WTC11 (cell line): ENCODE measurements at regions not wholly inside any gene's neighbourhood (a gene's known extent, or its start where the extent isn't known, plus 50 kb on each side); places are given as distances from the start of the nearest gene placed in this dataset.

ENCODE experiments used
- ATAC-seq: fragments of 200-7000 bp; cut with Tn5 transposase; 2 replicates; pipeline ENCODE4 v1.10.0; 2021; ENCODE audit warnings: mild to moderate bottlenecking, moderate library complexity
- CTCF ChIA-PET: fragments of 300-600 bp; sonication (Branson Sonifier 250); formaldehyde crosslinking; loops from one replicate; lab custom pipeline; 2021; ENCODE audit warnings: antibody characterized with exemption; lab: Charles Lee
- POLR2A ChIA-PET: fragments of 350-600 bp; sonication (Branson Sonifier 250); formaldehyde crosslinking; loops from one replicate; lab custom pipeline; 2021; ENCODE audit warnings: antibody characterized with exemption; lab: Charles Lee
- DNase-seq: peaks from one replicate; pipeline ENCODE4 v3.0.0; 2021; ENCODE audit warnings: low spot score
- H3K27ac Mint-ChIP-seq: 2 replicates; pipeline ENCODE4 v1.8.0; 2021; ENCODE audit warnings: mixed read lengths
- H3K27me3 Mint-ChIP-seq: 2 replicates; pipeline ENCODE4 v1.8.0; 2021; ENCODE audit warnings: low read depth, mild to moderate bottlenecking, moderate library complexity, mixed read lengths
- H3K36me3 Mint-ChIP-seq: 2 replicates; pipeline ENCODE4 v1.8.0; 2021; ENCODE audit warnings: mixed read lengths
- H3K4me1 Mint-ChIP-seq: 2 replicates; pipeline ENCODE4 v1.8.0; 2022; ENCODE audit warnings: mixed read lengths
- H3K4me3 Mint-ChIP-seq: 2 replicates; pipeline ENCODE4 v1.8.0; 2021; ENCODE audit warnings: mild to moderate bottlenecking, moderate library complexity, mixed read lengths
- H3K9me3 Mint-ChIP-seq: 2 replicates; pipeline ENCODE4 v1.8.0; 2021; ENCODE audit warnings: mixed read lengths
- CREM ChIP-seq: sonication (generic); formaldehyde crosslinking; IDR thresholded peaks from 2 replicates; pipeline ENCODE4 v1.8.1; 2022; ENCODE audit warnings: mild to moderate bottlenecking, missing genetic modification reagents, moderate library complexity
- CTCF ChIP-seq: fragments of 200-600 bp; IDR thresholded peaks from 2 replicates; pipeline ENCODE4 v1.8.0; 2022; ENCODE audit warnings: antibody characterized with exemption
- ELF4 ChIP-seq: sonication (generic); formaldehyde crosslinking; IDR thresholded peaks from 2 replicates; pipeline ENCODE4 v1.8.1; 2022; ENCODE audit warnings: low read depth, mild to moderate bottlenecking, moderate library complexity, missing genetic modification reagents
- EMX1 ChIP-seq: fragments of 250-450 bp; sonication (Bioruptor Pico); IDR thresholded peaks from 2 replicates; pipeline ENCODE4 v1.8.0; 2021; ENCODE audit warnings: mild to moderate bottlenecking
- ESRRA ChIP-seq: sonication (generic); formaldehyde crosslinking; IDR thresholded peaks from 2 replicates; pipeline ENCODE4 v1.8.1; 2022; ENCODE audit warnings: mild to moderate bottlenecking, missing genetic modification reagents, borderline replicate concordance
- FOXK1 ChIP-seq: sonication (generic); formaldehyde crosslinking; IDR thresholded peaks from 2 replicates; pipeline ENCODE4 v1.8.0; 2022; ENCODE audit warnings: mild to moderate bottlenecking, moderate library complexity, missing genetic modification reagents
- HMGA2 ChIP-seq: fragments of 250-450 bp; sonication (Bioruptor Pico); IDR thresholded peaks from 2 replicates; pipeline ENCODE4 v1.4.0; 2021; ENCODE audit warnings: mild to moderate bottlenecking, moderate library complexity
- IRF1 ChIP-seq: sonication (generic); formaldehyde crosslinking; IDR thresholded peaks from 2 replicates; pipeline ENCODE4 v1.8.0; 2023; ENCODE audit warnings: missing genetic modification reagents
- JUN ChIP-seq: sonication (generic); formaldehyde crosslinking; IDR thresholded peaks from 2 replicates; pipeline ENCODE4 v1.8.0; 2023; ENCODE audit warnings: mild to moderate bottlenecking, missing genetic modification reagents
- MYBL2 ChIP-seq: sonication (generic); formaldehyde crosslinking; IDR thresholded peaks from 2 replicates; pipeline ENCODE4 v1.8.1; 2023; ENCODE audit warnings: mild to moderate bottlenecking, moderate library complexity, missing genetic modification reagents
- NFATC4 ChIP-seq: fragments of 250-450 bp; sonication (Bioruptor Pico); IDR thresholded peaks from 2 replicates; pipeline ENCODE4 v1.9.0; 2021; ENCODE audit warnings: mild to moderate bottlenecking
- OVOL2 ChIP-seq: fragments of 250-450 bp; sonication (Bioruptor Pico); IDR thresholded peaks from 2 replicates; pipeline ENCODE4 v1.9.0; 2021; ENCODE audit warnings: mild to moderate bottlenecking, borderline replicate concordance
- PRRX2 ChIP-seq: fragments of 250-450 bp; sonication (Bioruptor Pico); IDR thresholded peaks from 2 replicates; pipeline ENCODE4 v1.8.0; 2021; ENCODE audit warnings: mild to moderate bottlenecking
- RELA ChIP-seq: sonication (generic); formaldehyde crosslinking; IDR thresholded peaks from 2 replicates; pipeline ENCODE4 v1.8.1; 2022; ENCODE audit warnings: missing genetic modification reagents, mild to moderate bottlenecking, borderline replicate concordance
- TP53 ChIP-seq: sonication (generic); formaldehyde crosslinking; IDR thresholded peaks from 2 replicates; pipeline ENCODE4 v1.8.1; 2023; ENCODE audit warnings: mild to moderate bottlenecking, missing genetic modification reagents
- USF1 ChIP-seq: sonication (generic); formaldehyde crosslinking; IDR thresholded peaks from 2 replicates; pipeline ENCODE4 v1.8.0; 2022; ENCODE audit warnings: mild to moderate bottlenecking, missing genetic modification reagents
- ZBTB21 ChIP-seq: sonication (generic); formaldehyde crosslinking; IDR thresholded peaks from 2 replicates; pipeline ENCODE4 v1.8.1; 2023; ENCODE audit warnings: mild to moderate bottlenecking, missing genetic modification reagents, borderline replicate concordance
- ZMAT4 ChIP-seq: fragments of 250-450 bp; sonication (Bioruptor Pico); IDR thresholded peaks from 2 replicates; pipeline ENCODE4 v1.9.0; 2021; ENCODE audit warnings: mild to moderate bottlenecking
- ZNF138 ChIP-seq: sonication (generic); formaldehyde crosslinking; conservative IDR thresholded peaks from 2 replicates; pipeline ENCODE4 v1.8.1; 2022; ENCODE audit warnings: mild to moderate bottlenecking, moderate library complexity, missing genetic modification reagents
- ZNF219 ChIP-seq: sonication (generic); formaldehyde crosslinking; IDR thresholded peaks from 2 replicates; pipeline ENCODE4 v1.8.0; 2023; ENCODE audit warnings: missing genetic modification reagents, mild to moderate bottlenecking, borderline replicate concordance
- ZNF317 ChIP-seq: sonication (generic); formaldehyde crosslinking; IDR thresholded peaks from 2 replicates; pipeline ENCODE4 v1.8.1; 2023; ENCODE audit warnings: low read depth, mild to moderate bottlenecking, moderate library complexity, missing genetic modification reagents, borderline replicate concordance
- ZNF416 ChIP-seq: fragments of 250-450 bp; sonication (Bioruptor Pico); IDR thresholded peaks from 2 replicates; pipeline ENCODE4 v1.9.0; 2021; ENCODE audit warnings: mild to moderate bottlenecking, inconsistent platforms
- ZNF425 ChIP-seq: fragments of 250-450 bp; sonication (Bioruptor Pico); conservative IDR thresholded peaks from 2 replicates; pipeline ENCODE4 v1.9.0; 2021; ENCODE audit warnings: mild to moderate bottlenecking
- ZNF512 ChIP-seq: sonication (generic); formaldehyde crosslinking; IDR thresholded peaks from 2 replicates; pipeline ENCODE4 v1.8.1; 2022; ENCODE audit warnings: missing genetic modification reagents, borderline replicate concordance
- ZNF671 ChIP-seq: fragments of 250-450 bp; sonication (Bioruptor Pico); IDR thresholded peaks from 2 replicates; pipeline ENCODE4 v1.8.0; 2021; ENCODE audit warnings: mild to moderate bottlenecking

- POLR2A ChIA-PET = no interaction called here
- ATAC-seq = no peak
Measured at GRCh38 chr9:82337351-82337750, 348.8 kb downstream of the SPATA31D1 start.

GRCh38 chr9:82342046-82342445 lies 353.5 kb downstream of the SPATA31D1 start:
- TF ChIP-seq ZNF416 (CRISPR knock-in tag) = no peak
- TF ChIP-seq PRRX2 (CRISPR knock-in tag) = no peak
- TF ChIP-seq ELF4 (CRISPR knock-in tag) = no peak
- TF ChIP-seq JUN (CRISPR knock-in tag) = no peak
- no peak for TF ChIP-seq ZMAT4
- TF ChIP-seq ZNF317 = no peak
- no peak overlapping the region for H3K27ac Mint-ChIP-seq
- H3K4me1 Mint-ChIP-seq = peaks cover 10% of the 10 kb centered on the region
- peaks cover 35% of the 10 kb centered on the region for H3K9me3 Mint-ChIP-seq
- ATAC-seq (no peak), DNase-seq (no peak)
- peaks cover 3% of the 10 kb centered on the region; the same call in 1 of the 2 replicates for H3K27me3 Mint-ChIP-seq
- ChIA-PET POLR2A (no interaction called here), CTCF (no interaction called here)
- H3K4me3 Mint-ChIP-seq = no peak overlapping the region
- H3K36me3 Mint-ChIP-seq = peaks cover 24% of the 10 kb centered on the region

More at GRCh38 chr9:82337351-82337750, 348.8 kb downstream of the SPATA31D1 start:
- no peak overlapping the region for H3K4me3 Mint-ChIP-seq
- H3K27me3 Mint-ChIP-seq = no peaks in the 10 kb centered on the region
- CTCF ChIA-PET = no interaction called here
- no peaks in the 10 kb centered on the region for H3K36me3 Mint-ChIP-seq
- TF ChIP-seq FOXK1 (CRISPR knock-in tag) (no peak), RELA (no peak), HMGA2 (CRISPR knock-in tag) (no peak), ZNF425 (CRISPR knock-in tag) (no peak), ZNF671 (no peak), ZNF416 (CRISPR knock-in tag) (no peak), ZNF512 (CRISPR knock-in tag) (no peak), TP53 (CRISPR knock-in tag) (no peak), ZNF219 (CRISPR knock-in tag) (no peak), ZBTB21 (CRISPR knock-in tag) (no peak), IRF1 (CRISPR knock-in tag) (no peak), ESRRA (CRISPR knock-in tag) (no peak), MYBL2 (CRISPR knock-in tag) (no peak), OVOL2 (CRISPR knock-in tag) (no peak), CREM (CRISPR knock-in tag) (no peak)
- DNase-seq = no peak
- no peak overlapping the region for H3K27ac Mint-ChIP-seq
- H3K9me3 Mint-ChIP-seq = peaks cover under 1% of the 10 kb centered on the region; the same call in 1 of the 2 replicates
- peaks cover 16% of the 10 kb centered on the region for H3K4me1 Mint-ChIP-seq

GRCh38 chr9:82346040-82346439 lies 357.5 kb downstream of the SPATA31D1 start:
- CTCF ChIA-PET = no interaction called here
- POLR2A ChIA-PET = no interaction called here
- H3K27me3 Mint-ChIP-seq = peaks cover 6% of the 10 kb centered on the region; the same call in 1 of the 2 replicates
- H3K4me3 Mint-ChIP-seq = no peak overlapping the region
- DNase-seq = no peak
- H3K36me3 Mint-ChIP-seq = peaks cover 44% of the 10 kb centered on the region
- no peak overlapping the region for H3K27ac Mint-ChIP-seq
- no peak for ATAC-seq
- no peaks in the 10 kb centered on the region for H3K4me1 Mint-ChIP-seq
- H3K9me3 Mint-ChIP-seq = peaks cover 67% of the 10 kb centered on the region
- TF ChIP-seq ZNF317 = no peak
- no peak for TF ChIP-seq ZNF416 (CRISPR knock-in tag)
- TF ChIP-seq ZNF138 = no peak
- no peak for TF ChIP-seq NFATC4 (CRISPR knock-in tag)
- no peak for TF ChIP-seq EMX1 (CRISPR knock-in tag)
- no peak for TF ChIP-seq USF1 (CRISPR knock-in tag)
- TF ChIP-seq ZNF425 (CRISPR knock-in tag) = no peak
- no peak for TF ChIP-seq CTCF
